Glutamatergic neuron (in vitro differentiated cells): ENCODE measurements at regions not wholly inside any gene's neighbourhood (a gene's known extent, or its start where the extent isn't known, plus 50 kb on each side); places are given as distances from the start of the nearest gene placed in this dataset.
"Not testable (repeated sequence)": the region's sequence is repeated elsewhere in the genome, so short reads cannot be mapped to it uniquely, and the experiment has no call there.

ENCODE experiments used
- DNase-seq: peaks from one replicate; pipeline ENCODE4 v3.0.0; 2022
- H3K27ac Mint-ChIP-seq: one replicate; pipeline ENCODE4 v1.8.0; 2020; ENCODE audit warnings: mild to moderate bottlenecking, mixed read lengths, inconsistent platforms; ENCODE audit not compliant: unreplicated experiment
- H3K27me3 Mint-ChIP-seq: one replicate; pipeline ENCODE4 v1.8.0; 2020; ENCODE audit warnings: mild to moderate bottlenecking, moderate library complexity, mixed read lengths, inconsistent platforms; ENCODE audit not compliant: unreplicated experiment
- H3K36me3 Mint-ChIP-seq: one replicate; pipeline ENCODE4 v1.8.0; 2020; ENCODE audit warnings: mild to moderate bottlenecking, mixed read lengths, inconsistent platforms; ENCODE audit not compliant: unreplicated experiment
- H3K4me1 Mint-ChIP-seq: one replicate; pipeline ENCODE4 v1.8.0; 2020; ENCODE audit warnings: mild to moderate bottlenecking, low read depth, mixed read lengths, inconsistent platforms; ENCODE audit not compliant: unreplicated experiment
- H3K4me3 Mint-ChIP-seq: one replicate; pipeline ENCODE4 v1.8.0; 2020; ENCODE audit warnings: mild to moderate bottlenecking, mixed read lengths, inconsistent platforms; ENCODE audit not compliant: unreplicated experiment
- H3K9me3 Mint-ChIP-seq: one replicate; pipeline ENCODE4 v1.8.0; 2020; ENCODE audit warnings: mild to moderate bottlenecking, moderate library complexity, mixed read lengths, inconsistent platforms; ENCODE audit not compliant: unreplicated experiment
- CTCF ChIP-seq: fragments of 200-600 bp; sonication (generic); IDR thresholded peaks from one replicate; pipeline ENCODE4 v1.5.0; 2021; ENCODE audit not compliant: partially characterized antibody, unreplicated experiment

DNA sequence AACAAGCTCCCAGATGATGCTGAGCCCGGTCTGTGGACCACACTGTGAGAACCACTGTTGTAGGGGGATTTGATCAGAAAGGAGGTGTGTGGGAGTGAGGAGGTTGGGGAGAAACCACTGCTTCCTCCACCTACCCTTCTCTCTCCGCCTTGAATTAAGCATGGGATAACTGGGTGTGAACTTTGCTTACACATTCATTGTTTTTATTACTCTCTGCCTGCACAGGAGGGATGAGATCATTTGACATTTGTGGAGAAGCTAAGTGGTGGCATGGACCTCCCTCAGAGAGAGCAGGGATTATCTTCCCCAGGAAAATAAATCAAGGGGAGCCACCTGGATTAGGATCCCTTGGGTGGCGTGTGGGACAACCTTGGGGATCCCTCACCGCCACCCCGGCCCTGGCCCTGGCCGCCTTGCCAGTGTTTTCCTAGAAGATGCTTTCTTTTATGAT, 212.1 kb upstream of the ATP6AP2 start:
- no peak overlapping the region for H3K27ac Mint-ChIP-seq
- no peaks in the 10 kb centered on the region for H3K27me3 Mint-ChIP-seq
- H3K4me1 Mint-ChIP-seq, result no peaks in the 10 kb centered on the region
- no peak overlapping the region for H3K4me3 Mint-ChIP-seq
- no peaks in the 10 kb centered on the region for H3K9me3 Mint-ChIP-seq
- no peak for TF ChIP-seq CTCF
- no peak for DNase-seq
- no peaks in the 10 kb centered on the region for H3K36me3 Mint-ChIP-seq

DNA sequence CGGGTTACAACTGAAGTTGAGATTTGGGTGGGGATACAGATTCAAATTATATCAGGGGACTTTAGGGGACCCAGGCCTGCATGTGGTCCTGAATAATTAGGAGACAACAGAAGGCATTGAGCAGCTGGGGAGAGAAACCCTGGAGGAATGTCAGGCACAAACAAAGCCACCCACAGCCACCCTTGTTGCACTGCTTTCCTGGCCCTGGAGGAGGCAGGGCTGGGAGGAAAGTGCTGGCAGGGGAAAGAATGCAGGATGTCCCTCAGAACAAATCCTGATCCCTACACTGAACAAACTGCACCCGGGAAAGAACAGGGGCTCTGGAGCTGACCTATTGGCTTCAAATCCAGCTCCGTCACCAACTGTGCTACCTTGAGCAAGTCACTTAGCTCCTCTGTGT, 214.1 kb upstream of the ATP6AP2 start:
- TF ChIP-seq CTCF, result no peak
- Mint-ChIP-seq H3K4me3 (no peak overlapping the region), H3K36me3 (no peaks in the 10 kb centered on the region), H3K27me3 (no peaks in the 10 kb centered on the region), H3K4me1 (no peaks in the 10 kb centered on the region), H3K27ac (no peak overlapping the region), H3K9me3 (peaks cover 1% of the 10 kb centered on the region)
- no peak for DNase-seq

DNA sequence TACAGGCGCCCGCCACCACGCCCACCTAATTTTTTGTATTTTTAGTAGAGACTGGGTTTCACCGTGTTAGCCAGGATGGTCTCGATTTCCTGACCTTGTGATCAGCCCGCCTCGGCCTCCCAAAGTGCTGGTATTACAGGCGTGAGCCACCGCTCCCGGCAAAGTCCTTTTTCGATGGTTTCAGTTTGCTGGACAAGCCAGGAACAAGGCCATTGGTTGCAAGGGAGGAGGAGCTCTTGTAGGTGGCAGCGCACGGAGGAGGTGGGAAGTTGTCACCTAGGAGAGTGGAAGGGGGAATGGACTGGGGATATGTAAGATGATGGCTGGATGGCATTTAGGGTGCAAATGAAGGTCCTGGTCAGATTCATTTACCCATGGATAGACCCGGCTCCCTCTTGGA, 218.5 kb upstream of the ATP6AP2 start:
- not testable (repeated sequence) for H3K27ac Mint-ChIP-seq, H3K27me3 Mint-ChIP-seq, H3K9me3 Mint-ChIP-seq, H3K36me3 Mint-ChIP-seq, H3K4me3 Mint-ChIP-seq, DNase-seq, H3K4me1 Mint-ChIP-seq

- Mint-ChIP-seq H3K4me3 (no peak overlapping the region), H3K9me3 (peaks cover 4% of the 10 kb centered on the region), H3K4me1 (no peaks in the 10 kb centered on the region), H3K27me3 (no peaks in the 10 kb centered on the region), H3K27ac (no peak overlapping the region), H3K36me3 (no peaks in the 10 kb centered on the region)
- no peak for TF ChIP-seq CTCF
- no peak for DNase-seq
Measured at GRCh38 chrX:40360557-40360956, 220.2 kb upstream of the ATP6AP2 start.

GRCh38 chrX:40359593-40359992, 221.2 kb upstream of the ATP6AP2 start:
- peaks cover 4% of the 10 kb centered on the region for H3K9me3 Mint-ChIP-seq
- DNase-seq, result no peak
- H3K36me3 Mint-ChIP-seq, result no peaks in the 10 kb centered on the region
- H3K4me3 Mint-ChIP-seq, result no peak overlapping the region
- H3K4me1 Mint-ChIP-seq, result no peaks in the 10 kb centered on the region
- H3K27ac Mint-ChIP-seq, result no peak overlapping the region
- no peaks in the 10 kb centered on the region for H3K27me3 Mint-ChIP-seq
- no peak for TF ChIP-seq CTCF

DNA sequence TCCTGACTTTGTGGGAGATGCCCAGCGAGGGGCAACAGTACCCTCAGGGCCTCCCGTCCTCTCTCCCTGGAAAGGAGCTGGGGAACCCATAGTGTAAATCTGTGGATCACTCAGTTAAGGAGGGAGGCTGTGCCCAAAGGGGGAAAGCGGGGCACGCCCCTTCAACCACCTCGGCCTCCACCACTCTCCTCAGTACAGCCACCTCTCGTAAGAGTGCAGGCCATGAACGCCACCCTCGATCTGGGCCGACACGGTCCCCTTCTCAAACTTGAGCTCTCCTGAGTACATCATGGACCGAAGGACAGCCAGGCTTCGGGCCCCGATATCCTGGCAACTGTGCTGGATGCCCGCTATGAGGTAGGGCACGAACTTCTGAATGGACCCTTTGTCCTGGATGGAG, 221.8 kb upstream of the ATP6AP2 start:
- Mint-ChIP-seq H3K27me3 (no peaks in the 10 kb centered on the region), H3K4me3 (no peak overlapping the region), H3K36me3 (no peaks in the 10 kb centered on the region), H3K27ac (no peak overlapping the region), H3K4me1 (no peaks in the 10 kb centered on the region), H3K9me3 (peaks cover 4% of the 10 kb centered on the region)
- no peak for TF ChIP-seq CTCF
- no peak for DNase-seq
